GM04503 (cell line): ENCODE measurements at regions not wholly inside any gene's neighbourhood (a gene's known extent, or its start where the extent isn't known, plus 50 kb on each side); places are given as distances from the start of the nearest gene placed in this dataset.

Source experiments
- DNase-seq: peaks from one replicate; pipeline ENCODE4 v3.0.0-alpha.2; 2012; ENCODE audit warnings: low read depth

DNA sequence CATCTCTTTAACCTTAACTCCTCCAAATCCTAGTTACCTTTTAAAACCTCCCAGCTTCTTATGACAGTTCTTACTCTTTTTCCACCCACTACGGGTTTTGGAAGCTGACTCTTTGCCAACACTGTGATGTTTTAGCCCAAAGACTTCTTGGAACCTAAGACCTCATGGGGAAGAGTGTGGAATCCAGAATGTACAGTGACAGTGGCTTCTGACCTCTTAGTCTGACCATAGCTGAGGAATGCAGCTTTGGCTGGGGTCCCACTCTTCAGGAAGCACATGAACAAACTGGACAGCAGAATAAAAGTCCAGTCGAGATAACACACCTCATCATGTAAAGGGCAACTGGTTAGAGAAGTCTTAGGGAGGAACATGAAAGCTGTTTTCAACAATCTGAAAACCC, 161.1 kb upstream of the PKDCC start:
- no peak for DNase-seq

- DNase-seq, result no peak
Observed at GRCh38 chr2:41890341-41890740, 157.5 kb upstream of the PKDCC start.

- DNase-seq, result no peak
Observed at GRCh38 chr2:41892476-41892875, 155.3 kb upstream of the PKDCC start.

GRCh38 chr2:41894563-41895333, 153.1 kb upstream of the PKDCC start:
- no peak for DNase-seq

GRCh38 chr2:41895334-41895664, 152.5 kb upstream of the PKDCC start:
- DNase-seq, result no peak

DNA sequence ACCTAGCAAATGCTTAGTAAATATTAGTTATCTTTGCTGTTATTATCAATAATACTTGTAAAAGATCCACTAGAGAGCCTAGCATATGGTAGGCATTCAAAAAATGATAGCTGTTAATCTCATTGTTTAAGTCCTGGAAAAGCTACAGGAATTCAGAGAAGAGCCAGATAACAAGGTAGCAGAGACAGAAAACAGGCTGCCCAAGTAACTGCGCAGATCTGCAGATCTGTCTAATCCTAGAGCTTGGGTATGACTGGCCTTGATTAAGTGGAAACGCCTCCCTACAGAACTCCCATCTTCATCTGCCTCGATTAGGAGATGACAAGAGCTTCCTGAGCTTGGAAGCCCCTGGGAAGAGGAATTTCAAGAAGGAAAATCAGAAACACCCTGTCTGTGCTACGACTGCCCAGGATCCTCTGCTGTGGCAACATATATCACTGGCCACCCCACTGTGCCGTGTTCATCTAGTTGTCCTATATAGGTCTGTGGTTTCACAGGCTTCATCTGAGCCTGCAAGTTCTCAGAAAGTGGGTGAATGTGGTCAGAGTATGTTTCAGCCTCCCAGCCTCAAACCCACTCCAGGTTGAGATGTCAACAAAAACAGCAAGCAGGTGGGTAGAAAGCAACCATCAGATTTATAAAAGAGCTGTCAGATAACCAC, 151.5 kb upstream of the PKDCC start:
- DNase-seq, result no peak

DNA sequence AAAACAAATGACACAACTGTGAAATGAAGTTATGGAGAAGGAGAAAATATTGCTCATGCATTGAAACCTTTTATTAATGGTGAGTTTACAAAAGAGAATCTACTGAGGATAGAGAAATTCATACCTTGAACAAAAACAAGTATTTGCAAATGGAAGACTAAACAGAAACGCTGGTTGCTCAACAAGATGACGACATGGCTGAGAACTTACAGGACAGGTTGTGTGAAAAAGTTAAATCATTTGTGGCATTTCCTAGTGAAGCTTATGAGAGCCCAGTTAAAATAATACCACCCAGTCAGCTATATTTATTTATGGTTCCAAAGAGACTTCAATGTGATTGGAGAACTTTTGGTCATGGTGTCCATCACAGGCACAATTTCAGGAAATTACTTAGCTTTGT, 148.6 kb upstream of the PKDCC start:
- no peak for DNase-seq

DNA sequence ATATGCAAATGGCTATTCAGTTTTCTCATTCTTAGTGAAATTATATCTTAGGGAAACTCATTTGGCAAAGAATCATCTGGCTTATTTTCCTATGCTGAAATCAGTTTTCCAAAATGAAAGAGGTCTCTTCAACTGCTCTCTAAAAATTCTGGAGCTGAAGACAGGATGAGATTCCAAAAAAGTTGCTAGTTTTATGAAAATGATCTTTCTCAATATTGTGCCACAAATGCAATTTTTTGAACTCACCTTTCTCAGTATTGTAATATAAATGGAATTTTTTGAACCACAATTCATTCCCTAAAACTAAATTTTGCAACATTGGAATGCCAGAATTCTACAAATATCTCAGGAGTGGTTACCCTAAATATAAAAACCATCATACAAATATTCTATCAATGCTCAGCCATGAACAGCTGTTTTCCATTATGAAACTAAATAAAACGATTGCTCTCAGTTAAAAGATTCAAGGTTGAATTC, 147.7 kb upstream of the PKDCC start:
- peak; percentile 38 for DNase-seq

GRCh38 chr2:41902897-41903296, 144.9 kb upstream of the PKDCC start:
- no peak for DNase-seq

DNA sequence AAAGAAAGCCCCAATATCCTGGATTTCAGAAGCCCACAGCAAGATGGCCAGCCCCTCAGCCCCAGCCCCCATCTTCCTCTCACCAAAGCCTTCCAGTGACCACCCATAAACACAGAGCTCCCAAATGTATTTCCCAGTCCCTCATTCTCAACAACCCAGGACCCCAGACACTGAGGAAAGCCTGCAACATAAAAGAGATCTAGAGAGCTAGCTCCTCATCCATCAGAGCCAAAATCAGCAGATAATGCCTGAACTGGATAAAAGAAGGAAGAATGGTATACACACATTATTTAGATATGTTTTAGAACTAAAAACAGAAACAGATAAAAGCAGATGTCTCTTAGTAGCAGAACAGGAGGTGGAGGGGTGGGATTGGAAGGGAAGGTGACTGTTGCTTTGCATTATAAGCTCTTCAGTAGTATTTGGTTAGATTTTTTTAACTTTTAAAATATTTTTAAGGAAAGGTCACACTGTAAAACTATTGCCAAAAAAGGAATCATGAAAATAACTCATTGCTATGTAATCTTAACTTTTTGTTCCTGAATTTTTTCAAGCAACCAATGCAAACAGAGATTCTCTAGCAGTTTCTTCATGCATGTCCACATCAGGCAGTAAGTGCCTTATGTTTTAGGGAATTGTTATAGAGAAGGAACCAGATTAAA, 144.2 kb upstream of the PKDCC start:
- no peak for DNase-seq

- DNase-seq, result no peak
Observed at GRCh38 chr2:41904459-41904858, 143.4 kb upstream of the PKDCC start.

DNA sequence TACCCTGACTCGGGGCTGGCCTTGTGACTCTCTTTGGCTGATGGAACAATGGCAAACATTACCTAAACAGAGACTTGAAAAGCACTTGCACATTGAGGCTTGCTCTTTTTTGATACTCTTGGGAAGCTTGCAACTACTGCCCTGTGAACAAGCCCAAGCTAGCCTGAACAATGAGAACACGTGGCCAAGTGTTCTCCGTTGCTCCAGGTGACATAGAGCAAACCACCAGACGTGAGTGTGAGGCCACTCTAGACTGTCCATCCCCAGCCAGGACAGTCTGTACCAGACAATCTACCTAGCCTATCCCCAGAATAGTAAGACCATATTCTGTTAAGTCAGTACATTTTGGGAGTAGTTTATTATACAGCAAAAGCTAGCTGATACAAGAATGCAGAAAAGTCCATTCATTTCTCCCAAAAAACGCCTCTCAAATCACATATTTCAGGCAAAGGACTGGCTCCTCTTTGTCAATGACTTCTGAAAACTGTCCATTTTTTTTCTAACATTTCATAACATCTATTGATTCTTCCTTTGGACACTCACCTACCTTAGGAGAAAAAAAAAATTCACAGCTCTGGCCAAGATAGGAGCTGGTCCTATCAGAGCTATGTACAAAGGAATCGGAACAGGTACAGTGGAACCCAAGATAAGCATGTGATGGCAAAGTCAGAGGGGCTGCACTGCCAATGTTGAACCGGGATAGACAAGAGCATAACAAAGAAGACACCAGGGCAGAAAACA, 142.1 kb upstream of the PKDCC start:
- DNase-seq, result no peak

- no peak for DNase-seq
Observed at GRCh38 chr2:41906338-41906725, 141.5 kb upstream of the PKDCC start.

DNA sequence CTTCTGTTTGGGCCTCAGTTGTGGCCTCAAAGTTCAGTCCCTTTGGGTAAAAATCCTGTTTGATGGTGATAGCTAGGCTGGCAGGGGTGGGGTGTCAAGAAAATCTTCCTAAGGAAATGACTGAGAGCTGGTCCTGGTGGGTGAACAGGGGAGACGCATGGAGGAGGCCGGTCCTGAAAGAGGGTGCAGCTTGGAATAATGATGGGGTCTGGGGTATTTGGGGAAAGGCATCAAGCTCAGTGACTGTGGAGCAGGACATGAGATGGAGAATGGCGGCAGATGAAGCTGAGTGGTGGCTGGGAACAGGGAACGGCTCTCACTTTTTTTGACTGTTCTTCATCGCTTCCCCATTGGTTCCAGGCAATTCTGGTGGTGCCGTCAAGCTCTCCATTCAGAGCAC, 140.7 kb upstream of the PKDCC start:
- no peak for DNase-seq

GRCh38 chr2:41907771-41908207, 140.0 kb upstream of the PKDCC start:
- DNase-seq, result no peak

DNA sequence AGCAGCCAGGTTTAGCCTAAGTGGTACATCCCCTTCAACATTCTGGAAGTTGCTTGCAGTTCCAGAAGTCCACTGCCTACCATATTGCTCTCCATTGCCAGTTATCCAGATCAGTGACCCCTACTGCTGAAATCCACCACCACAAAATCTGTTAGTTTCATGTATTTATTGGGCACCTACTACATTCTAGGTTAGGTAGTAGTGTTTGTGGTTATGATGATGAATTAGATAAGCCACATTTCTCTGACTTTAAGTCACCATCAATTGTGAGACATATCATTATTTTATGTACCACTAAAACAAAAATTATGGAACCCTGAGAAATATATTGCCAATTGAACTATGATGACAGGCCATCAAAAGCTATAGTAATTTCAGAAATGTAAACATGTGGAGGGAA, 139.5 kb upstream of the PKDCC start:
- DNase-seq, result no peak

DNA sequence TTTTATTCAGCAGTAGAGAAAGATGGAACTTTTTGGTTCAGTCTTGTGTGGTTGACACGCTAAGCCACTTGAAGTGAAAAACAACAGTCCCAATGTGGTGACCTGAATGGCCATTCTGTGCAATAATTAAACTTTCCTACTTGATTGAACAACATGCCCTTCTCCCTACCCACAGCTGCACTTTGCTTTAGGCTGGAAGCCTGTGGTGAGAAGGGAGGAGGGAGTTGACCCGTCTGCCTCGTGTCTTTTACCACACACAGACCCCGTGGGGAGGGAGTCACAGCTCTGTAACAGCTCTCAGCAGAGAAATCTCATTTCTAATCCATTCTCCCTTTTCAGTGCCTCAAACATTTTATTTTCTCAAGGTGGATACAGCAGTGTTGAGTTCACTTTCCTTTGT, 138.2 kb upstream of the PKDCC start:
- DNase-seq, result no peak

DNA sequence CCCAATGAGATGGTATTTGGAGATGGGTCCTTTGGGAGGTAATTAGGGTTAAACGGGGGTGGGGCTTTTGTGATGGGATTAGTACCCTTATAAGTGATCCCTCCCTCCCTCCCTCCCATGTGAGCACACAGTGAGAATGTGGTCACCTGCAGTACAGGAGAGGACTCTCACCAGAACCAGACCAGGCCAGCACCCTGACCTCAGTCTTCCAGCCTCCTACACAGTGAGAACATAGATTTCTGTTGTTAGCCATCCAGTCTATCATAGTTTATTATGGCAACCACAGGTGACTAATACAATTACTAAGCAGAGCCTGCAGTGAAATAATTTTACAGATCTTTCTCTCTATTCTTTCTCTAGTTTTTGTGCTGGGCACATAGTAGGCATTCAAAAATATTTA, 137.7 kb upstream of the PKDCC start:
- DNase-seq, result no peak

DNA sequence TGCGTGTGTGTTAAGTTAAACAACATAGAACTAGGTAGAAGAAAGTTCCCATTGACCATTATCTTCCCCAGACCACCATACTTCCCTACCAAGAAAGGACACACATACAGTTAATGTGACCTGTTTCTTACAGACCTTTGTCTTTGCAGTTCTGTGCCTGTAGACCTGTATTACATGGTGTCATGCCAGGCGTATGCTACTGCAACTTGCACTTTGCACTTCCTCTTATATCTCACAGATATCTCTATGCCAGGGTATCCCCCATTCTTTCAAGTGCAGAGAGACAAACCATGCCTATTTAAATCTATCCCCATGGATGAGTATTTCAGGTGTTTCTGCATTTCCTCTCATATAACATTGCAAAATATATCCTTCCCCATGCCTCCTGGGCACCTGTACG, 136.8 kb upstream of the PKDCC start:
- no peak for DNase-seq

DNA sequence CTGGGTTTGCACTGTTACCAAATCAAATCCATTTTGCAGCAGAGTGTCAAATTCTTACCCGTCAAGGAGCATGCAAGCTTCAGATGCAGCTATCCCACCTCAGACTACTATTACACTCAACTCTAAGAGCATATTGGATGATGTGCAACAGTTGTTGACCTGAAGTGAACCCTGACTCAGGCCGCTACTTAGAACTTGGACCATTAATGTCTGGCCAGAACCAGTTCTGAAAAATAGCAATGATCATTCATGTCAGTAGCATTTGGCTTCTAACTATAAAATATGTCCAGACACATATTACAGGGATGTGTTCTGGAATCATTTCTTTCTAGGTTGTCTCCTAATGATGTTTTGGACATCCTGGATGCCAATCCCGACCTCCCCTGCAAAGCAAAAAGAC, 135.5 kb upstream of the PKDCC start:
- no peak for DNase-seq

DNA sequence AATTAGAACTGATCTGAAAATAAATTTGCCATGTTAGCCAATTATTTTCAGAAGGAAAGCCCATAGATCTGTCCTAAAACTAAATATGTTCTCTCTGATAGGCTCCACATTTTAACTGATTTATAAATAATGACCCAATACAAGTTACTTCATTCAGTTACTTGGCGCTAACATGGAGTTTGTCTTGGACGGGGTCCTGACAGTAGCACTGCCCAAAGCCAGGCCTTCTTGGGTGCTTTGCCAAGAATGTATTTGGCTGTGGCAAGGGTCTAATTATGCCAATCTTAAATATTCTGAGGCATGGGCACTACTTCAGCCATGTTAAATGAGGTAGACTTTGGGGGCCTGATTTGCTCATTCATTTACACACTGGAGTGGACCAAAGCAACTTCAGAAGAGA, 135.0 kb upstream of the PKDCC start:
- DNase-seq, result no peak

DNA sequence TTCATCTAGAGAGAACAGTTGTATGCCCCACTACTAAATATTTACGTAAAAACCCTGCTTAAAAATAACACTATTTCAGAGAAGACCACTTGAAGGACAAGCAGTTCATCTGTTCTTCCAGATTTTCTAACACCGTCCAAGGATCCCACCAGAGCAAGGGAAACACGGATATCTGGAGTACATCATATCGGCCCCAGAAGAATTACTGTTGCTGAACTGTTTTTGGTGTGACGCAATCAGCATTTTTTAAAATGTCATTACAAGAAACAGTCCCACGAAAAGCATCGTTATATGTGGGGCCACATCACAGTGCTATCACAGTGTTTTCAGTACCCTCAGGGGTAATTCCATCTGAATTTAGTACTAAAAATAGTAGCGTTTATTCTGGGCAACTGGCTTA, 134.5 kb upstream of the PKDCC start:
- no peak for DNase-seq
